Loucy (cell line): ENCODE measurements at regions not wholly inside any gene's neighbourhood (a gene's known extent, or its start where the extent isn't known, plus 50 kb on each side); places are given as distances from the start of the nearest gene placed in this dataset.

Experiments
- H2AFZ ChIP-seq: fragments of 200-600 bp; sonication (generic); 2 replicates; pipeline ENCODE4 v1.6.0; 2016; ENCODE audit warnings: antibody characterized with exemption, mild to moderate bottlenecking, low read length, moderate library complexity
- H3F3A ChIP-seq: fragments of 200-600 bp; 2 replicates; pipeline ENCODE4 v1.6.0; 2016; ENCODE audit warnings: antibody characterized with exemption, low read depth, mild to moderate bottlenecking
- H3K27me3 ChIP-seq: fragments of 200-600 bp; sonication (generic); 2 replicates; pipeline ENCODE4 v1.6.1; 2014; ENCODE audit warnings: low read length, mild to moderate bottlenecking; ENCODE audit not compliant: insufficient read depth, poor library complexity, severe bottlenecking
- H3K36me3 ChIP-seq: fragments of 200-600 bp; sonication (generic); 2 replicates; pipeline ENCODE4 v1.6.1; 2016; ENCODE audit warnings: low read length; ENCODE audit not compliant: insufficient read depth
- H3K4me1 ChIP-seq: fragments of 200-600 bp; sonication (generic); 2 replicates; pipeline ENCODE4 v1.5.1; 2014; ENCODE audit warnings: low read length, mild to moderate bottlenecking; ENCODE audit not compliant: insufficient read depth, poor library complexity, severe bottlenecking
- H3K4me2 ChIP-seq: fragments of 200-600 bp; sonication (generic); 2 replicates; pipeline ENCODE4 v1.6.0; 2014; ENCODE audit warnings: antibody characterized with exemption, low read length, low read depth, mild to moderate bottlenecking; ENCODE audit not compliant: poor library complexity, severe bottlenecking
- H3K4me3 ChIP-seq: fragments of 200-600 bp; sonication (generic); 2 replicates; pipeline ENCODE4 v1.5.1; 2014; ENCODE audit warnings: low read length, mild to moderate bottlenecking, mixed read lengths; ENCODE audit not compliant: poor library complexity, severe bottlenecking
- H3K79me2 ChIP-seq: fragments of 200-600 bp; sonication (generic); 2 replicates; pipeline ENCODE4 v1.6.1; 2014; ENCODE audit warnings: low read length; ENCODE audit not compliant: insufficient read depth
- H3K9ac ChIP-seq: fragments of 200-600 bp; sonication (generic); 2 replicates; pipeline ENCODE4 v1.6.0; 2014; ENCODE audit warnings: mild to moderate bottlenecking, low read depth, low read length, moderate library complexity; ENCODE audit not compliant: poor library complexity, severe bottlenecking
- H3K9me2 ChIP-seq: fragments of 200-600 bp; sonication (generic); replicated peaks from 2 replicates; pipeline ENCODE4 v1.6.1; 2016; ENCODE audit warnings: low read depth, low read length, mixed read lengths
- H3K9me3 ChIP-seq: fragments of 200-600 bp; sonication (generic); 2 replicates; pipeline ENCODE4 v1.6.1; 2014; ENCODE audit warnings: mild to moderate bottlenecking, antibody characterized with exemption, low read length, low read depth; ENCODE audit not compliant: insufficient read depth
- H4K20me1 ChIP-seq: fragments of 200-600 bp; sonication (generic); 2 replicates; pipeline ENCODE4 v1.6.0; 2014; ENCODE audit warnings: antibody characterized with exemption, low read length, mild to moderate bottlenecking; ENCODE audit not compliant: insufficient read depth, poor library complexity, severe bottlenecking
- EZH2phosphoT487 ChIP-seq: fragments of 200-600 bp; IDR thresholded peaks from 2 replicates; pipeline ENCODE4 v1.6.1; 2018; ENCODE audit warnings: antibody characterized with exemption, mild to moderate bottlenecking, moderate library complexity, borderline replicate concordance
- TF ChIP-seq, protein P1 (sequence below): fragments of 200-600 bp; sonication (generic); conservative IDR thresholded peaks from 2 replicates; pipeline ENCODE4 v1.5.1; 2014; ENCODE audit warnings: mild to moderate bottlenecking, antibody characterized with exemption, low read length

- H3K9me2 ChIP-seq: no peaks in the 10 kb centered on the region
- H3F3A ChIP-seq: no peaks in the 10 kb centered on the region
- H3K27me3 ChIP-seq: no peaks in the 10 kb centered on the region
- peaks cover 20% of the 10 kb centered on the region for H3K4me1 ChIP-seq
- no peaks in the 10 kb centered on the region for H4K20me1 ChIP-seq
- H2AFZ ChIP-seq: no peak overlapping the region
- no peak overlapping the region for H3K4me3 ChIP-seq
- no peaks in the 10 kb centered on the region for H3K79me2 ChIP-seq
- no peak overlapping the region for H3K9ac ChIP-seq
- TF ChIP-seq, protein P1, sequence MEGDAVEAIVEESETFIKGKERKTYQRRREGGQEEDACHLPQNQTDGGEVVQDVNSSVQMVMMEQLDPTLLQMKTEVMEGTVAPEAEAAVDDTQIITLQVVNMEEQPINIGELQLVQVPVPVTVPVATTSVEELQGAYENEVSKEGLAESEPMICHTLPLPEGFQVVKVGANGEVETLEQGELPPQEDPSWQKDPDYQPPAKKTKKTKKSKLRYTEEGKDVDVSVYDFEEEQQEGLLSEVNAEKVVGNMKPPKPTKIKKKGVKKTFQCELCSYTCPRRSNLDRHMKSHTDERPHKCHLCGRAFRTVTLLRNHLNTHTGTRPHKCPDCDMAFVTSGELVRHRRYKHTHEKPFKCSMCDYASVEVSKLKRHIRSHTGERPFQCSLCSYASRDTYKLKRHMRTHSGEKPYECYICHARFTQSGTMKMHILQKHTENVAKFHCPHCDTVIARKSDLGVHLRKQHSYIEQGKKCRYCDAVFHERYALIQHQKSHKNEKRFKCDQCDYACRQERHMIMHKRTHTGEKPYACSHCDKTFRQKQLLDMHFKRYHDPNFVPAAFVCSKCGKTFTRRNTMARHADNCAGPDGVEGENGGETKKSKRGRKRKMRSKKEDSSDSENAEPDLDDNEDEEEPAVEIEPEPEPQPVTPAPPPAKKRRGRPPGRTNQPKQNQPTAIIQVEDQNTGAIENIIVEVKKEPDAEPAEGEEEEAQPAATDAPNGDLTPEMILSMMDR: no peak
- no peak for TF ChIP-seq EZH2phosphoT487
- H3K4me2 ChIP-seq: no peak overlapping the region
- H3K9me3 ChIP-seq: no peaks in the 10 kb centered on the region
- H3K36me3 ChIP-seq: no peaks in the 10 kb centered on the region
Measured at GRCh38 chr1:212182579-212182978, 102.6 kb upstream of the PPP2R5A start.

DNA sequence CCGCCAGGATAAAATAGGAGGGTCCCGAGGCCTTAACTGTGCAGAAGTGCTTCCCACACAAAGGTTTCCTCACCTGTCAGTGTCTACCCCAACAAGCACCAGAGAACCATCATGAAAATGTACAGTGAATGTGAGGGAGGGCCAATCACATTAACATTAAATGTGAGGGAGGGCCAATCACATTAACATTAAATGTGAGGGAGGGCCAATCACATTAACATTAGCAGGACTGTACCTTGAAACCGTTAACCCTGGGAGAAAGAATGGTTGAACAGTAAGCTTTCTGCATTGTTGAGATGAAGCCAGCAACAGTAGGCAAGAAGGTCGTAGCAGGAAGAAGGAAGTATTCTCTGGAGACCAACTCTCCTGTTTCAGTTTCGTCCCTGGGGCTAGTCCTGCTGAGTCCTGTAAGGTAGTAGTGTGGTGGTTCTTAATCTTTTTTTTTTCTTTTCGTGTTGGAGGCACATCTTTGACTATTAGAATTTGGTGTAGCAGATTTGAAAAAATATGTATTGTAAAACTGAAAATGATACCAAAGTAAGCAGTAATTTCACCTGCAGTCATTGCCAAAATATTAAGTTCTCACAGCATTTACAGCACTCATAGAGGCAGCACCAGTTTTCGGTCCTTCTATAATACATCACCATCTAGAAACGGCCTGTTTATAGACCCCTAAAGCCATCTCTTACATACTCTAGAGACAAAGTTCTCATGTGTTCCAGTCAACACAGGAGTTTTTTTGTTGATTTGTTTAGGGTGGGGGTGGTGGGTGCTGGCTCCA, 98.6 kb upstream of the PPP2R5A start:
- peak overlapping the region; percentile 55 for H3K4me3 ChIP-seq
- no peaks in the 10 kb centered on the region for H4K20me1 ChIP-seq
- H3K4me1 ChIP-seq: peaks cover 32% of the 10 kb centered on the region
- peak overlapping the region; percentile 74 for H2AFZ ChIP-seq
- no peaks in the 10 kb centered on the region for H3K9me3 ChIP-seq
- H3K9ac ChIP-seq: peak overlapping the region; percentile 56
- H3K4me2 ChIP-seq: peak overlapping the region; percentile 70
- H3K79me2 ChIP-seq: no peaks in the 10 kb centered on the region
- H3K9me2 ChIP-seq: no peaks in the 10 kb centered on the region
- TF ChIP-seq EZH2phosphoT487: no peak
- TF ChIP-seq, protein P1: no peak
- H3F3A ChIP-seq: no peaks in the 10 kb centered on the region
- no peaks in the 10 kb centered on the region for H3K27me3 ChIP-seq
- H3K36me3 ChIP-seq: no peaks in the 10 kb centered on the region

GRCh38 chr1:212188599-212189351, 96.4 kb upstream of the PPP2R5A start:
- no peak overlapping the region for H3K4me3 ChIP-seq
- no peaks in the 10 kb centered on the region for H4K20me1 ChIP-seq
- no peak overlapping the region for H3K4me2 ChIP-seq
- H3K9me3 ChIP-seq: no peaks in the 10 kb centered on the region
- H3K9ac ChIP-seq: no peak overlapping the region
- no peaks in the 10 kb centered on the region for H3F3A ChIP-seq
- no peak for TF ChIP-seq EZH2phosphoT487
- TF ChIP-seq, protein P1: no peak
- no peaks in the 10 kb centered on the region for H3K9me2 ChIP-seq
- H2AFZ ChIP-seq: no peak overlapping the region
- H3K4me1 ChIP-seq: peaks cover 32% of the 10 kb centered on the region
- no peaks in the 10 kb centered on the region for H3K36me3 ChIP-seq
- H3K79me2 ChIP-seq: no peaks in the 10 kb centered on the region
- H3K27me3 ChIP-seq: no peaks in the 10 kb centered on the region
